ENCODE measurements at regions not wholly inside any gene's neighbourhood (a gene's known extent, or its start where the extent isn't known, plus 50 kb on each side); places are given as distances from the start of the nearest gene placed in this dataset.
"Not testable (repeated sequence)": the region's sequence is repeated elsewhere in the genome, so short reads cannot be mapped to it uniquely, and the experiment has no call there.

DNA sequence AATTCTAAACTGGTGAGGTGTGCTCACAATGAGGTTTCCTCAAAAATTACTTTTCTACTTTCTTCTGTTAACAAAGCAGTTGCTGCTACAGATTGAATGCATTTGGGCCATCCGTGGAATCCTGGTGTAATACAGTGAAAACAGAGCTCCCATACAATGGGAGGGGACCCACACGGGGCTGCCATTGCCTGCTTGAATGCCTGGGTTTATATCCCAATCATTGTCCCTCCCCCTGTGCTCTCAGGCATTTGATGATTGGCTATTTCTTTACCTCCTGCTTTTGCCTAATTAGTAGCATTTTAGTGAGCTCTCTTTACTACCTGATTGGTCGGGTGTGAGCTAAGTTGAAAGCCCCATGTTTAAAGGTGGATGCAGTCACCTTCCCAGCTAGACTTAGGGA lies 52.9 kb upstream of the CSF1 start:
- H3K27me3 Mint-ChIP-seq (ENCODE audit: low read depth); H3K9me3 Mint-ChIP-seq; DNase-seq; H3K36me3 Mint-ChIP-seq (ENCODE audit: insufficient read depth); ATAC-seq; H3K4me3 Mint-ChIP-seq; H3K4me1 Mint-ChIP-seq (ENCODE audit: low read depth): not testable (repeated sequence)

DNA sequence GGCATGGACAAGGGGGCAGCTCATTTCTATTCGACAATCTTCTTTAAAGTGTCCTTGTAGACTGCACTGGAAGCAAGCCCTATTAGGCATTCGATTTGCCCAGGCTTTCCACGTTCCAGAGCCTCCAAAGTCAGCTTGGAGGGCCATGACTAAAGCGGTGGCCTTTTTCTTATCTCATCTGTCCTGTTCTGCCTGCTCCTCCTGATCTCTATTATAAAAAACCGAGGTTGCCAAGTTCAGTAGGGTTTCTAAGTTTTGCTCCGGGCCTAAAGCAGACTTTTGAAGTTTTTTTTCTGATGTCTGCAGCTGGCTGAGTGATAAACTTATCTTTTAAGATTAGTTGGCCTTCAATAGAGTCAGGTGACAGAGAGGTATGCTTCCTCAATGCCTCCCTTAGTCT lies 54.7 kb upstream of the CSF1 start:
- H3K36me3 Mint-ChIP-seq (ENCODE audit: insufficient read depth); DNase-seq; H3K9me3 Mint-ChIP-seq; H3K27me3 Mint-ChIP-seq (ENCODE audit: low read depth); ATAC-seq; H3K4me1 Mint-ChIP-seq (ENCODE audit: low read depth); H3K4me3 Mint-ChIP-seq: not testable (repeated sequence)

GRCh38 chr1:109853972-109854371 lies 56.7 kb upstream of the CSF1 start:
- H3K4me3 Mint-ChIP-seq; H3K36me3 Mint-ChIP-seq (ENCODE audit: insufficient read depth); DNase-seq: not testable (repeated sequence)

GRCh38 chr1:109852221-109853015 lies 58.2 kb upstream of the CSF1 start:
- H3K27me3 Mint-ChIP-seq (ENCODE audit: low read depth); H3K4me1 Mint-ChIP-seq (ENCODE audit: low read depth); ATAC-seq; H3K9me3 Mint-ChIP-seq; H3K4me3 Mint-ChIP-seq; DNase-seq; H3K36me3 Mint-ChIP-seq (ENCODE audit: insufficient read depth): not testable (repeated sequence)

More at GRCh38 chr1:109853972-109854371, 56.7 kb upstream of the CSF1 start:
- H3K9me3 Mint-ChIP-seq; H3K4me1 Mint-ChIP-seq (ENCODE audit: low read depth); ATAC-seq; H3K27me3 Mint-ChIP-seq (ENCODE audit: low read depth): not testable (repeated sequence)

- no peaks in the 10 kb centered on the region for H3K27me3 Mint-ChIP-seq (ENCODE audit: low read depth)
- DNase-seq (no peak), ATAC-seq (peak; percentile 63 to 74)
- no peak overlapping the region for H3K4me3 Mint-ChIP-seq
- no peaks in the 10 kb centered on the region for H3K36me3 Mint-ChIP-seq (ENCODE audit: insufficient read depth)
- no peaks in the 10 kb centered on the region for H3K9me3 Mint-ChIP-seq
- peaks cover 6% of the 10 kb centered on the region for H3K4me1 Mint-ChIP-seq (ENCODE audit: low read depth)
These were observed 59.8 kb upstream of the CSF1 start for GRCh38 chr1:109850827-109851226.

DNA sequence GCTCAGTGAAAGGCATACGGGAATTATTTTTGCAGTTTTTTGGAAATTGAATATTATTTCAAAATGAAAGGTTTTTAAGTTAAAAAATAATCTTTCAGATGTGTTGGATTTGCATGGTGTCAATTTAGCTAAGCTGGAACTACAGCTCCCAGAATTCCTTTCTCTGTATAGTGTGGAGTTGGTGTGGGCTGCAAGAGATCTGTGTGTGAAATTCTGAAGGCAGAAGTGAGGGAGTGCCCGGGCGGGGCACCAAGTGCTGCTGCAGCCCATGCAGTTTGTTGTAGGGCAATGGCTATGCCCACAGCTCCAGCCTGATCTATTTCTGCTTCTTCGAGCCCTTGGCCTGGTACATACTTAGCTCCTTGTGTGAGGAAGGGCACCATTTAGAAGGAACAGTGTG lies 60.5 kb upstream of the CSF1 start:
- ATAC-seq = no peak
- no peak for DNase-seq
- Mint-ChIP-seq H3K4me1 (ENCODE audit: low read depth) (peaks cover 6% of the 10 kb centered on the region), H3K4me3 (no peak overlapping the region), H3K27me3 (ENCODE audit: low read depth) (no peaks in the 10 kb centered on the region), H3K36me3 (ENCODE audit: insufficient read depth) (no peaks in the 10 kb centered on the region), H3K9me3 (no peaks in the 10 kb centered on the region)

DNA sequence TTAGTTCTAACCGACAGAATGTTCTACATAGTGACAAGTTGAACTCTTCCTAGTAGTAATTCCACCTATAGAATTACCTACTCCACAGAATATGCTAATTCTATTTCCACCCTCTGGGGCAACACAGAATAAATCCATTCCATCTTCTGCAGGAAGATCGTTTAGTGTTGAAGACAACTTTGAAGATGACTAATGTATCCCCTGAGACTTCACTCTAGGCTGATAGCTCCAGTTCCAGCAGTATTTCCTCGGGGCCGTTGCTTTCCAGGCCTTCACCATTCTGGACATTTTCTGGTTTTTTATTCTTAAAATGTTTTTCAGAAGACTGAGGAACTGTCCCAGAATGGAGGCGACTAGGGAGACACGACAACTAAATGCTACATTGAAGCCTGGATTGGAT lies 61.0 kb upstream of the CSF1 start:
- no peak for ATAC-seq
- Mint-ChIP-seq H3K9me3 (no peaks in the 10 kb centered on the region), H3K36me3 (ENCODE audit: insufficient read depth) (no peaks in the 10 kb centered on the region), H3K4me3 (no peak overlapping the region), H3K4me1 (ENCODE audit: low read depth) (peaks cover 6% of the 10 kb centered on the region), H3K27me3 (ENCODE audit: low read depth) (no peaks in the 10 kb centered on the region)
- DNase-seq = no peak

GRCh38 chr1:109847251-109847650 lies 63.4 kb upstream of the CSF1 start:
- peaks cover 6% of the 10 kb centered on the region for H3K4me1 Mint-ChIP-seq (ENCODE audit: low read depth)
- ATAC-seq = no peak
- no peak overlapping the region for H3K4me3 Mint-ChIP-seq
- H3K36me3 Mint-ChIP-seq (ENCODE audit: insufficient read depth) = no peaks in the 10 kb centered on the region
- no peak for DNase-seq
- H3K9me3 Mint-ChIP-seq = no peaks in the 10 kb centered on the region
- H3K27me3 Mint-ChIP-seq (ENCODE audit: low read depth) = no peaks in the 10 kb centered on the region

DNA sequence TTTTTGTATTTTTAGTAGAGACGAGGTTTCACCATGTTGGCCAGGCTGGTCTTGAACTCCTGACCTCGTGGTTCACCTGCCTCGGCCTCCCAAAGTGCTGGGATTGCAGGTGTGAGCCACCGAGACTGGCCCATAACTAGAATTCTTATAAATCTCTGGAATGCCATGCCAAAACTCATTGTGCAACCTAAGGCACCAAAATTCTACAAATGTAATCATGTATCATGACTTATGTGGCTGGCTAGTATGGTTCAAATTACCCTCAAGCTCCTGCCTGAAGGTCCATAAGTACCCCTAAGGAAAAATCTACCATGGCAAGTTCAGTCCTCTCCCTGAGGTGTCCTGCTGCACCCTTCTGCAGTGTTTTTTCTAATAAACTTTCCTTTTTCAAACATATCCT lies 63.8 kb upstream of the CSF1 start:
- H3K27me3 Mint-ChIP-seq (ENCODE audit: low read depth) = no peaks in the 10 kb centered on the region

GRCh38 chr1:109846162-109846561 lies 64.5 kb upstream of the CSF1 start:
- peaks cover 5% of the 10 kb centered on the region for H3K4me1 Mint-ChIP-seq (ENCODE audit: low read depth)
- H3K4me3 Mint-ChIP-seq = no peak overlapping the region
- H3K9me3 Mint-ChIP-seq = no peaks in the 10 kb centered on the region
- H3K27me3 Mint-ChIP-seq (ENCODE audit: low read depth) = no peaks in the 10 kb centered on the region
- ATAC-seq = no peak
- H3K36me3 Mint-ChIP-seq (ENCODE audit: insufficient read depth) = no peaks in the 10 kb centered on the region
- no peak for DNase-seq

More for the DNA sequence above, 63.8 kb upstream of the CSF1 start:
- Mint-ChIP-seq H3K9me3 (no peaks in the 10 kb centered on the region), H3K4me1 (ENCODE audit: low read depth) (peaks cover 6% of the 10 kb centered on the region), H3K36me3 (ENCODE audit: insufficient read depth) (no peaks in the 10 kb centered on the region), H3K4me3 (no peak overlapping the region)
- ATAC-seq (no peak), DNase-seq (no peak)

- H3K4me1 Mint-ChIP-seq (ENCODE audit: low read depth) = peaks cover under 1% of the 10 kb centered on the region
- no peaks in the 10 kb centered on the region for H3K9me3 Mint-ChIP-seq
- H3K27me3 Mint-ChIP-seq (ENCODE audit: low read depth) = no peaks in the 10 kb centered on the region
- no peak for DNase-seq
- ATAC-seq = no peak
- H3K4me3 Mint-ChIP-seq = no peak overlapping the region
- no peaks in the 10 kb centered on the region for H3K36me3 Mint-ChIP-seq (ENCODE audit: insufficient read depth)
These were observed 65.0 kb upstream of the CSF1 start for GRCh38 chr1:109845658-109846057.

GRCh38 chr1:109844609-109845008 lies 66.0 kb upstream of the CSF1 start:
- ATAC-seq (no peak), DNase-seq (no peak)
- no peaks in the 10 kb centered on the region for H3K9me3 Mint-ChIP-seq
- H3K4me1 Mint-ChIP-seq (ENCODE audit: low read depth) = no peaks in the 10 kb centered on the region
- no peak overlapping the region for H3K4me3 Mint-ChIP-seq
- no peaks in the 10 kb centered on the region for H3K36me3 Mint-ChIP-seq (ENCODE audit: insufficient read depth)
- H3K27me3 Mint-ChIP-seq (ENCODE audit: low read depth) = peaks cover 2% of the 10 kb centered on the region

DNA sequence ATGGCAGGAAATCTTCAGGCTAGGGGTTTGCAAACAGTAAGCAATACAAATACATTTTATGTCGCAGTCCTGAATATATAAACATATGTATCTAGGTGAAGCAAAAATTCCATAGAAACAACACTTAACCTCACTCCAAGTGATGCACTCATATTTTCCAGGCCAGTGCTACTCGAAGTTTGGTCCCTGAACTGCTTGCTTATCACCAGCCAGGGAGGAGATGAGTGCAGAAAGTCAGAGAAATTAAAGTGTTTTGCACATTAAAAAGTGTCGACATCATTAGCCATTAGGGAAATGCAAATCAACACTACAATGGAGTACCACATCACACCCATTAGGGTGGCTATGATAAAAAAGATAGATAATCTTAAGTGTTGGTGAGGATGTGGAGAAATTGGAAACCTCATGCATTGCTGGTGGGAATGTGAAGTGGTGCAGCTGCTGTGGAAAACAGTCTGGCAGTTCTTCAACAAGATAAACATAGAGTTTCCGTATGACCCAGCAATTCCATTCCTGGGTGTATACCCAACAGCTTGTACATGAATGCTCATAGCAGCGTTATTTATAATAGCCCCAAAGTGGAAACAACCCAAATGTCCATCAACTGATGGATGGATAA lies 70.5 kb upstream of the CSF1 start:
- H3K4me1 Mint-ChIP-seq (ENCODE audit: low read depth) = no peaks in the 10 kb centered on the region
- ATAC-seq (no peak), DNase-seq (no peak)
- H3K36me3 Mint-ChIP-seq (ENCODE audit: insufficient read depth) = peaks cover 2% of the 10 kb centered on the region
- peaks cover 2% of the 10 kb centered on the region for H3K27me3 Mint-ChIP-seq (ENCODE audit: low read depth)
- H3K9me3 Mint-ChIP-seq = peaks cover 4% of the 10 kb centered on the region
- H3K4me3 Mint-ChIP-seq = no peak overlapping the region

GRCh38 chr1:109839276-109839675 lies 71.4 kb upstream of the CSF1 start:
- H3K4me3 Mint-ChIP-seq; H3K9me3 Mint-ChIP-seq; ATAC-seq; DNase-seq; H3K27me3 Mint-ChIP-seq (ENCODE audit: low read depth); H3K4me1 Mint-ChIP-seq (ENCODE audit: low read depth); H3K36me3 Mint-ChIP-seq (ENCODE audit: insufficient read depth): not testable (repeated sequence)

DNA sequence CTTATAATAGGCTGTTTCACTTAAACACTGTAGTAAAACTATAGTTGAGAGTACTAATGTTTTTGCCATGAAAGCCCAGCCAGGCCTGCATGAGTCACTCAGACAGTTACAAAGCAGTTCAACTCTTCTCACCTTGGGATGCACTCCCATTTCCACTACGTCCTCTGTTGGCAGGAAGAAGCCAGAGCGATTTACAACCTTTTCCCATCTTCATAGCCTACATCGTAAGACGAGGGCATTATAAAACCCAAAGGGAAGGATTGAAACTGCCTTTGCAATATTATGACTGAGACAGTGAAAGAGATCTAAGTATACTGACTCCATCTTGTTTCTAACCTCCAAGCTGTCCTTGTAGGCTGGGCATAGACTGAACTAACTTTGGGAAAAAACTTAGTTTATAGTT lies 71.8 kb upstream of the CSF1 start:
- Mint-ChIP-seq H3K4me1 (ENCODE audit: low read depth) (no peaks in the 10 kb centered on the region), H3K27me3 (ENCODE audit: low read depth) (peaks cover 2% of the 10 kb centered on the region), H3K9me3 (peaks cover 4% of the 10 kb centered on the region)

More for the DNA sequence above, 71.8 kb upstream of the CSF1 start:
- DNase-seq = no peak
- no peak for ATAC-seq
- no peak overlapping the region for H3K4me3 Mint-ChIP-seq
- H3K36me3 Mint-ChIP-seq (ENCODE audit: insufficient read depth) = peaks cover 2% of the 10 kb centered on the region
